GM13977 (cell line): ENCODE measurements at regions not wholly inside any gene's neighbourhood (a gene's known extent, or its start where the extent isn't known, plus 50 kb on each side); places are given as distances from the start of the nearest gene placed in this dataset.

Experiments used
- DNase-seq: peaks from one replicate; pipeline ENCODE4 v3.0.0; 2012; ENCODE audit warnings: low spot score
- in situ Hi-C: fragments of 300-500 bp; cut with MboI; formaldehyde crosslinking; loops from one replicate; pipeline ENCODE4 v1.12.0; 2022; ENCODE audit warnings: low sequenced_read_pairs, low pct_unique_long_range_greater_than_20kb, mixed read lengths, inconsistent platforms; ENCODE audit not compliant: unreplicated experiment
- TF ChIP-seq, protein P1 (sequence below): IDR thresholded peaks from 2 replicates; pipeline ENCODE4 v1.5.1; 2012; ENCODE audit warnings: mild to moderate bottlenecking, control low read depth; ENCODE audit not compliant: insufficient read depth; ENCODE audit errors: extremely low read depth, missing control alignments

DNA sequence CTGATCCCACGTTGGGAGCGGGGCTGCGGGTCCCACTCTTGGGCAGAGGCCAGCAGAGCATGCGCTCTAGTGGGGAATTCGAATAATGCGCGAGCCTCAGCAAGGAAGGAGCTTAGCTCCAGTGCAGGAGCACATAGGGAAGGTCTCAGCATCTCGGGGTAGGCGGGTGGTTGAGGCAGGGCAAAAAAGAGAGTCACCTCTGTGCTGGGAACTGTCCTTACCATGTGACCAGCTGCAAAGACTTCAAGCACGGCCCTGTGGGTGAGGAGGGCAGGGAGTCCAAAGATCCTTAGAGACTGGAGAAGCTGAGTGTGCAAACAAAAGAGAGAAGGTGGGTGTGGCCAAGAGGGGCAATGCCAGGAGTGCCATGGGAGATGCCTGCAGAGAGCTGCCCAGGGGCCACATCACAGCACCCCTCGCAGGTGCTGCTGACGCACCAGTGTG is 79.2 kb upstream of the CD93 start:
- TF ChIP-seq, protein P1, sequence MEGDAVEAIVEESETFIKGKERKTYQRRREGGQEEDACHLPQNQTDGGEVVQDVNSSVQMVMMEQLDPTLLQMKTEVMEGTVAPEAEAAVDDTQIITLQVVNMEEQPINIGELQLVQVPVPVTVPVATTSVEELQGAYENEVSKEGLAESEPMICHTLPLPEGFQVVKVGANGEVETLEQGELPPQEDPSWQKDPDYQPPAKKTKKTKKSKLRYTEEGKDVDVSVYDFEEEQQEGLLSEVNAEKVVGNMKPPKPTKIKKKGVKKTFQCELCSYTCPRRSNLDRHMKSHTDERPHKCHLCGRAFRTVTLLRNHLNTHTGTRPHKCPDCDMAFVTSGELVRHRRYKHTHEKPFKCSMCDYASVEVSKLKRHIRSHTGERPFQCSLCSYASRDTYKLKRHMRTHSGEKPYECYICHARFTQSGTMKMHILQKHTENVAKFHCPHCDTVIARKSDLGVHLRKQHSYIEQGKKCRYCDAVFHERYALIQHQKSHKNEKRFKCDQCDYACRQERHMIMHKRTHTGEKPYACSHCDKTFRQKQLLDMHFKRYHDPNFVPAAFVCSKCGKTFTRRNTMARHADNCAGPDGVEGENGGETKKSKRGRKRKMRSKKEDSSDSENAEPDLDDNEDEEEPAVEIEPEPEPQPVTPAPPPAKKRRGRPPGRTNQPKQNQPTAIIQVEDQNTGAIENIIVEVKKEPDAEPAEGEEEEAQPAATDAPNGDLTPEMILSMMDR: peak; percentile 15
- DNase-seq: no peak
- in situ Hi-C loops: no loop called here

DNA sequence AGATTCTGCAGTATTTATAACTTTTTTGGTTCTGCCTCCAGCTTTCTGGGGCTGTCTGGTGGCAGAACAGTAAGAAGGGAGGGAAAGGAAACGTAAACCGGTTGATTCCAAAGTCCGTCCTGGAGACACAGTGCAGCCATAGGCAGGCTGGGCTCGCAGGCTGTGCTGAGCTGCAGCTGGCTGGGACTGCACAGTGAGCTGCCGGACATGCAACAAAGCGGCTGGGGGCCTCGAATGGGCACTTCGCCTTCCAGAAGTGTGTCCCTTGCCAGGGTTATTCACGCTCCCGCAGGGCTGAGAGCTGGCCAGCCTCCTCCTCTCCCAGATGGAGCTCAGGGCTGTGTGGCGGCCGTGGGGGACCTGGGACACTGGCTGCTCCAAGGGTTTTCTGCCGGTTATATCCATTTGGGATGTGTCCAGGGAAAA is 78.1 kb upstream of the CD93 start:
- TF ChIP-seq, protein P1: no peak
- no peak for DNase-seq
- in situ Hi-C loops: no loop called here

DNA sequence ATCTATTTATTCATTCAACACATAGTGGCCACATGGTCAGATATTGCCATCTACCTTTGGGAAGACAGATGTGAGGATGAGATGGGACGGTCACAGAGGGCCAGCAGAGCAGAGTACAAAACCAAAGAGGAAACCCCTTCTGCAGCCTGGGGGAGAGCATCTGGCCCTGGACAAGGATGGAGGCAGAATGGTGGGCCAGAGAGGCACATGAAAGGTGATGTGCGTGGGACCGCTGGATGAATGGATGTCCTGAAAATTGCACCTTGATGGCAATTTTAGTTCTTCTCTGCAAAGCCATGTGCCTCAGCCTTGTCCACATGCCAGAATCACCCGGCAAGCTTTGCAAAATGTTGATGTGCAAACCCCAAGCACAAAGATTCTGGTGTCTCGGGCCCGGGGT is 77.4 kb upstream of the CD93 start:
- DNase-seq: no peak
- in situ Hi-C loops: no loop called here
- TF ChIP-seq, protein P1: no peak

DNA sequence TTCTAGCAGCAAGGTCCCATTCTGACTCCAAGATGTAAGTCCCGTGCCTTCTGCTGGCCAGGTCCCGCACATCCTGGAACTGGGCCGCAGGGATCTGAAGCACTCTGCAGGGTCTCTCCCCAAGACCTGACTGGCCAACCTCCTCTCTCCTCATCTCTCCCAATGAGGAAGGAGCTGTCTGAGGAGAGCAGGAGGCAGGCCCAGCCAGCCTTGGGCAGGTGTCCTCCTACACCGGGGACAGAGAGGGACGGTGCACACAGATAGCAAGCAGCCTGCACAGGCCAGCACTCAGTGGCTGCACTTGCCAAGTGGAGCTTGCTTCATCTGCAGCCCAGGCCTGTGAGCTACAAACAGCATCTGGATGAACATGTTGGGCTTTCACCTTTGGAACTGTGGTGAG is 76.8 kb upstream of the CD93 start:
- TF ChIP-seq, protein P1: no peak
- no peak for DNase-seq
- in situ Hi-C loops: no loop called here

DNA sequence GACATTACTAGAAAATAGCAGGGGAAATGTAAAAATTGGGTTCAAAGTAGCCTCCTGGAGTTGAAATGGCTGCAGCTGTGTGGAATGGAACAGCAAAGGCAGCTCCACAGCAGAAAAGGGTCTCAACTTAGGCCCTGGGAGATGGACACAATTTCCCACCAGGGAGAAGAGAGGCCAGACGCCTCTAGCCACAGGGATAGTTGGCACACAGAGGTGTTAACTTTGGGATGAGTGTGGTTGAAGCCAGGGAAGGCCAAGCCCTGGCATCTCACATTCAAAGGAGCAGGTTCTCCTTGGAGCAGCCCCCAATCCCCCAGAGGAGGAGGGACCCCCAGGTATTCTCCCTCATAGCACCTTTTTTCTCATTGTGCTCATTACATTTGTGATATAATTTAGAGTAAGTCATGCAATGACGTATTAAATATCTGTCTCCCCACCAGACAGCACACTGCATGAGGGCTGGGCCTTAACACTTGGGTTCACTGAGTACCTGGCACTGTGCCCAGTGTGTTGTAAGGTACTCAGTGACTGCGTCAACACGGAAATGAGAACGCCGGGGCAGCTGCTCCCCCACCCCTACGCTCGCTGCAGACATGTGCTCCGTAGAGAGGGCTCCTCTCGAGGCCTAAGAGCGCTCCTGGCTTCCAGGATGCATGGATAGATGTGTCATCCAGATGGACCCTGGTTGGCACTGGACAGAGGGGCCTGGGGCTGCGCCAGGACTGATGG is 76.0 kb upstream of the CD93 start:
- in situ Hi-C loops: no loop called here
- no peak for DNase-seq
- TF ChIP-seq, protein P1: no peak

DNA sequence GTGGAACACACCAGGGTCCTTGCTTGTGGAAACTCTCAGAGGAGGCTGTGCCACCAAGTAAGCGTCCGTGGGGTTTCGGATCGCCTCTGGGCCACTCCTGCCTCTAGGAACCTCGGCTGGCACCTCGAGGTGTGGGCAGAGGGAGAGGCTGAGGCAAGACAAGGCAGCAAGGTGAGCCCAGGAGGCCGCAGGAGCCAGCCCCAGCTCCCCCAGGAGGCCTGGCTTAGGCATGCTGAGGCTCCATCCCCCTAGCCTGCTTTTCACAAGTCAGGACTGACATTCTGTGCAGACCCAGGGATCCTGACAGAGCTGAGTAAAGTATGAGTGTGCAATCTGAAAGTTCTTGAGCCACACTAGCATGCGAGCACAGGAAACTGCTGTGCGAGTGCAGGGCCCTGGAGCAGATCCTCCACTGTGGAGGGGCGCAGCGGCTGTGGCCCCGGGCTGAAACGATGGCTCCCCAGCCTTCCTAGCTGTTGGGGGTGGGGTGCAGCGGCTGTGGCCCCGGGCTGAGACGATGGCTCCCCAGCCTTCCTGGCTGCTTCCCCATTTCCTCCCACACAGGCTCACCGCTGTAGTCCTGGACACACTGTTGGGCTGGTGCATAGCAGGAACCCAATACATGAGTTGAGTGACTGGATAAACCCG is 75.2 kb upstream of the CD93 start:
- TF ChIP-seq, protein P1: no peak
- in situ Hi-C loops: no loop called here
- no peak for DNase-seq
